ENCODE measurements at regions not wholly inside any gene's neighbourhood (a gene's known extent, or its start where the extent isn't known, plus 50 kb on each side); places are given as distances from the start of the nearest gene placed in this dataset.
"Not testable (repeated sequence)": the region's sequence is repeated elsewhere in the genome, so short reads cannot be mapped to it uniquely, and the experiment has no call there.

DNA sequence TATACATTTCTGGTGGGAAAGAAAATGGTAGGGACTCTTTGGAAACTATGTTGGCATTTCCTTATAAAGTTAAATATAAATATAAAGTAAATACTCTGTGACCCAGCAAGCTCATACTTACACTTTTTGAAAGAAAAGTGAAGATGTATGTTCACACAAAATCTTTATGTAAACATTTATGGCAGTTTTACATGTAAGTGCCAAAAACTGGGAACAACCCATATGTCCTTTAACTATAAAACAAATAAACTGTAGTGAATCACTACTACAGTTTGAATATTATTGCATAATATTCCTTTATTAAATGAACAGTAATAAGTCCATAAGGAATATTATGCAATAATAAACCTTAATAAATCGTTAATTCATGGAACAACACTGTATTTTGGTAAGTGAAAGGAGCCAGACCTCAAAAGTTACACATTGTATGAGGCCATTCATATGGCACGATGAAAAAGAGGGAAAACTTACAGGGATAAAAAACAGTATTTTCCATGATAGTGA is 1660.3 kb upstream of the LRRTM3 start:
- peaks cover 2% of the 10 kb centered on the region for H3K27me3 Mint-ChIP-seq (ENCODE audit: insufficient read depth, low read depth, poor library complexity)
- ATAC-seq, result no peak

DNA sequence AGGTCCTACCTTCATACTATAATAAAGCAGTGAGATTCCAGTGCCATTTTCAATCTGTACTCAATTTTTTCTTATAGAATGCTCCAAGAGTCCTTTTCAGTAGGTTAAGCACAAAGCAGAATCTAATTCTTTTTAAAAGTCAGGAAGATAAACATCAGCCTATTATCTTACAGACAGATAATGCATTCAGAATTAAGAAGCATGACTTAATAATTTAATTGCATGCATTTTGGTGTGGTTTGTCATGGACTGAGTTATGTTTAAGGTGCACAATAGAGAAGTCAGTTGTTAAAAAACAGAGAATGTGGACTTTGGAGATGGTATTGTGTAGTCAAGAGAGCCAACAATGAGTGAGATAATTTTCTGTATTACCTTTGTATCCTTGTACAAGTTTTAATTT is 1656.3 kb upstream of the LRRTM3 start:
- H2AFZ ChIP-seq; H3K4me3 Mint-ChIP-seq; H3K27me3 ChIP-seq (ENCODE audit: insufficient read depth); H4K20me1 ChIP-seq (replicated peaks; ENCODE audit: insufficient read depth); H3K9me2 ChIP-seq (ENCODE audit: insufficient read depth); DNase-seq (ENCODE audit: low spot score); H3K27ac ChIP-seq (ENCODE audit: low read depth); H3F3A ChIP-seq (replicated peaks; ENCODE audit: low read depth); H3K36me3 Mint-ChIP-seq (ENCODE audit: low read depth); H3K4me3 ChIP-seq; H3K9me3 Mint-ChIP-seq; H3K27me3 Mint-ChIP-seq (ENCODE audit: insufficient read depth, low read depth, poor library complexity); H3K36me3 ChIP-seq (ENCODE audit: insufficient read depth); H3K27ac Mint-ChIP-seq; ATAC-seq; H3K79me2 ChIP-seq (replicated peaks; ENCODE audit: insufficient read depth); H3K4me2 ChIP-seq: not testable (repeated sequence)
- H3K4me1 Mint-ChIP-seq, result peaks cover 23% of the 10 kb centered on the region
- peaks cover 15% of the 10 kb centered on the region for H3K4me1 ChIP-seq (ENCODE audit: insufficient read depth)

More for the DNA sequence above, 1660.3 kb upstream of the LRRTM3 start:
- H3F3A ChIP-seq (replicated peaks; ENCODE audit: low read depth), result no peaks in the 10 kb centered on the region
- H3K36me3 ChIP-seq (ENCODE audit: insufficient read depth), result no peaks in the 10 kb centered on the region
- H3K27ac ChIP-seq (ENCODE audit: low read depth), result no peak overlapping the region
- H3K9me2 ChIP-seq (ENCODE audit: insufficient read depth), result no peaks in the 10 kb centered on the region
- DNase-seq (ENCODE audit: low spot score), result no peak
- H3K36me3 Mint-ChIP-seq (ENCODE audit: low read depth), result peaks cover 5% of the 10 kb centered on the region; the same call in 2 of the 3 replicates
- no peaks in the 10 kb centered on the region for H3K4me1 ChIP-seq (ENCODE audit: insufficient read depth)
- H3K9me3 Mint-ChIP-seq, result peaks cover 13% of the 10 kb centered on the region; the same call in 2 of the 3 replicates
- no peaks in the 10 kb centered on the region for H3K79me2 ChIP-seq (replicated peaks; ENCODE audit: insufficient read depth)
- H3K4me3 ChIP-seq, result no peak overlapping the region
- H3K4me2 ChIP-seq, result no peak overlapping the region
- H3K27me3 ChIP-seq (ENCODE audit: insufficient read depth), result no peaks in the 10 kb centered on the region
- no peak overlapping the region for H3K27ac Mint-ChIP-seq
- no peak overlapping the region for H2AFZ ChIP-seq
- H3K4me3 Mint-ChIP-seq, result no peak overlapping the region
- no peak for TF ChIP-seq EZH2phosphoT487 (IDR thresholded peaks at IDR 0.05; ENCODE audit: unreplicated experiment)
- H4K20me1 ChIP-seq (replicated peaks; ENCODE audit: insufficient read depth), result no peaks in the 10 kb centered on the region
- no peaks in the 10 kb centered on the region for H3K4me1 Mint-ChIP-seq

DNA sequence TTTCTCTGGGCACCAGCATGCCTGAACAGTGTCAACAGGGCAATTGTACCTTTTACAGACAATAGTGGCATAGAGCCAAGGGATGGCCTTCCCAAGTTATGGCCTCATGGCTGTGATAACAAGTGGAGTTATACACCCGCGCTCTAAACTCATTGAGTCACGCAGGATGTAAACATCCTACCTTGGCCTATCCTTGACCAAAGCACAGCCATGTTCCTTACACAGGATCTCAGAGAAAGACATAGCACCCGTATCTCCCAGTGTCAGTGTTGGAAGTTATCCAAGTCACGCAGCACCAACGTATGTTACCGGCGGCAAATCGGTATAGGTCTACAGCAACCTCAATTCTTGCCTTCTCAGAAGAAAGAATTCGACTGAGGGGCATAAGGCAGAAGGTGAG is 1654.9 kb upstream of the LRRTM3 start:
- no peaks in the 10 kb centered on the region for H4K20me1 ChIP-seq (replicated peaks; ENCODE audit: insufficient read depth)
- H3K27me3 Mint-ChIP-seq (ENCODE audit: insufficient read depth, low read depth, poor library complexity), result peaks cover 7% of the 10 kb centered on the region
- TF ChIP-seq EZH2 (IDR thresholded peaks at IDR 0.05; ENCODE audit: low read depth, unreplicated experiment), result no peak
- TF ChIP-seq, protein P1, sequence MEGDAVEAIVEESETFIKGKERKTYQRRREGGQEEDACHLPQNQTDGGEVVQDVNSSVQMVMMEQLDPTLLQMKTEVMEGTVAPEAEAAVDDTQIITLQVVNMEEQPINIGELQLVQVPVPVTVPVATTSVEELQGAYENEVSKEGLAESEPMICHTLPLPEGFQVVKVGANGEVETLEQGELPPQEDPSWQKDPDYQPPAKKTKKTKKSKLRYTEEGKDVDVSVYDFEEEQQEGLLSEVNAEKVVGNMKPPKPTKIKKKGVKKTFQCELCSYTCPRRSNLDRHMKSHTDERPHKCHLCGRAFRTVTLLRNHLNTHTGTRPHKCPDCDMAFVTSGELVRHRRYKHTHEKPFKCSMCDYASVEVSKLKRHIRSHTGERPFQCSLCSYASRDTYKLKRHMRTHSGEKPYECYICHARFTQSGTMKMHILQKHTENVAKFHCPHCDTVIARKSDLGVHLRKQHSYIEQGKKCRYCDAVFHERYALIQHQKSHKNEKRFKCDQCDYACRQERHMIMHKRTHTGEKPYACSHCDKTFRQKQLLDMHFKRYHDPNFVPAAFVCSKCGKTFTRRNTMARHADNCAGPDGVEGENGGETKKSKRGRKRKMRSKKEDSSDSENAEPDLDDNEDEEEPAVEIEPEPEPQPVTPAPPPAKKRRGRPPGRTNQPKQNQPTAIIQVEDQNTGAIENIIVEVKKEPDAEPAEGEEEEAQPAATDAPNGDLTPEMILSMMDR (conservative IDR thresholded peaks at IDR 0.05; ENCODE audit: low read depth in 2 of 2), result no peak
- no peak for TF ChIP-seq NANOG (IDR thresholded peaks at IDR 0.05; ENCODE audit: borderline replicate concordance)
- TF ChIP-seq CREB1 (CRISPR knock-in tag; IDR thresholded peaks at IDR 0.05; ENCODE audit: low read depth), result no peak
- TF ChIP-seq, protein P2, sequence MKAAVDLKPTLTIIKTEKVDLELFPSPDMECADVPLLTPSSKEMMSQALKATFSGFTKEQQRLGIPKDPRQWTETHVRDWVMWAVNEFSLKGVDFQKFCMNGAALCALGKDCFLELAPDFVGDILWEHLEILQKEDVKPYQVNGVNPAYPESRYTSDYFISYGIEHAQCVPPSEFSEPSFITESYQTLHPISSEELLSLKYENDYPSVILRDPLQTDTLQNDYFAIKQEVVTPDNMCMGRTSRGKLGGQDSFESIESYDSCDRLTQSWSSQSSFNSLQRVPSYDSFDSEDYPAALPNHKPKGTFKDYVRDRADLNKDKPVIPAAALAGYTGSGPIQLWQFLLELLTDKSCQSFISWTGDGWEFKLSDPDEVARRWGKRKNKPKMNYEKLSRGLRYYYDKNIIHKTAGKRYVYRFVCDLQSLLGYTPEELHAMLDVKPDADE (IDR thresholded peaks at IDR 0.05), result no peak
- no peak for TF ChIP-seq JUNB (IDR thresholded peaks at IDR 0.05; ENCODE audit: unreplicated experiment)
- no peak for TF ChIP-seq POLR2AphosphoS5 (IDR thresholded peaks at IDR 0.05; ENCODE audit: low read depth)
- no peak for TF ChIP-seq ZNF114 (CRISPR knock-in tag; IDR thresholded peaks at IDR 0.05)
- TF ChIP-seq STAT1 (IDR thresholded peaks at IDR 0.05; ENCODE audit: unreplicated experiment), result no peak
- TF ChIP-seq ZNF331 (CRISPR knock-in tag; IDR thresholded peaks at IDR 0.05; ENCODE audit: low read depth), result no peak
- no peak for TF ChIP-seq EZH2phosphoT487 (IDR thresholded peaks at IDR 0.05; ENCODE audit: unreplicated experiment)
- TF ChIP-seq, protein P3, sequence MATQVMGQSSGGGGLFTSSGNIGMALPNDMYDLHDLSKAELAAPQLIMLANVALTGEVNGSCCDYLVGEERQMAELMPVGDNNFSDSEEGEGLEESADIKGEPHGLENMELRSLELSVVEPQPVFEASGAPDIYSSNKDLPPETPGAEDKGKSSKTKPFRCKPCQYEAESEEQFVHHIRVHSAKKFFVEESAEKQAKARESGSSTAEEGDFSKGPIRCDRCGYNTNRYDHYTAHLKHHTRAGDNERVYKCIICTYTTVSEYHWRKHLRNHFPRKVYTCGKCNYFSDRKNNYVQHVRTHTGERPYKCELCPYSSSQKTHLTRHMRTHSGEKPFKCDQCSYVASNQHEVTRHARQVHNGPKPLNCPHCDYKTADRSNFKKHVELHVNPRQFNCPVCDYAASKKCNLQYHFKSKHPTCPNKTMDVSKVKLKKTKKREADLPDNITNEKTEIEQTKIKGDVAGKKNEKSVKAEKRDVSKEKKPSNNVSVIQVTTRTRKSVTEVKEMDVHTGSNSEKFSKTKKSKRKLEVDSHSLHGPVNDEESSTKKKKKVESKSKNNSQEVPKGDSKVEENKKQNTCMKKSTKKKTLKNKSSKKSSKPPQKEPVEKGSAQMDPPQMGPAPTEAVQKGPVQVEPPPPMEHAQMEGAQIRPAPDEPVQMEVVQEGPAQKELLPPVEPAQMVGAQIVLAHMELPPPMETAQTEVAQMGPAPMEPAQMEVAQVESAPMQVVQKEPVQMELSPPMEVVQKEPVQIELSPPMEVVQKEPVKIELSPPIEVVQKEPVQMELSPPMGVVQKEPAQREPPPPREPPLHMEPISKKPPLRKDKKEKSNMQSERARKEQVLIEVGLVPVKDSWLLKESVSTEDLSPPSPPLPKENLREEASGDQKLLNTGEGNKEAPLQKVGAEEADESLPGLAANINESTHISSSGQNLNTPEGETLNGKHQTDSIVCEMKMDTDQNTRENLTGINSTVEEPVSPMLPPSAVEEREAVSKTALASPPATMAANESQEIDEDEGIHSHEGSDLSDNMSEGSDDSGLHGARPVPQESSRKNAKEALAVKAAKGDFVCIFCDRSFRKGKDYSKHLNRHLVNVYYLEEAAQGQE (IDR thresholded peaks at IDR 0.05; ENCODE audit: unreplicated experiment), result no peak

More for the DNA sequence above, 1654.9 kb upstream of the LRRTM3 start:
- Histone ChIP-seq H3K4me3 (no peak overlapping the region), H2AFZ (no peak overlapping the region), H3K27me3 (ENCODE audit: insufficient read depth) (no peaks in the 10 kb centered on the region), H3K79me2 (replicated peaks; ENCODE audit: insufficient read depth) (no peaks in the 10 kb centered on the region), H3F3A (replicated peaks; ENCODE audit: low read depth) (no peaks in the 10 kb centered on the region), H3K4me1 (ENCODE audit: insufficient read depth) (peaks cover 15% of the 10 kb centered on the region), H3K4me2 (no peak overlapping the region), H3K36me3 (ENCODE audit: insufficient read depth) (no peaks in the 10 kb centered on the region), H3K9me2 (ENCODE audit: insufficient read depth) (no peaks in the 10 kb centered on the region), H3K27ac (ENCODE audit: low read depth) (no peak overlapping the region)
- Mint-ChIP-seq H3K9me3 (peaks cover 10% of the 10 kb centered on the region; the same call in 2 of the 3 replicates), H3K36me3 (ENCODE audit: low read depth) (peaks cover 1% of the 10 kb centered on the region; the same call in 1 of the 3 replicates), H3K4me1 (peaks cover 23% of the 10 kb centered on the region), H3K27ac (no peak overlapping the region), H3K4me3 (no peak overlapping the region)
- ATAC-seq, result no peak
- DNase-seq (ENCODE audit: low spot score), result no peak
